GM18502 (cell line): ENCODE measurements at regions not wholly inside any gene's neighbourhood (a gene's known extent, or its start where the extent isn't known, plus 50 kb on each side); places are given as distances from the start of the nearest gene placed in this dataset.

Experiments
- ATAC-seq: cut with Tn5 transposase; IDR thresholded peaks from one replicate; pipeline ENCODE4 v1.9.1; 2021; ENCODE audit warnings: mild to moderate bottlenecking; ENCODE audit not compliant: unreplicated experiment, poor library complexity

DNA sequence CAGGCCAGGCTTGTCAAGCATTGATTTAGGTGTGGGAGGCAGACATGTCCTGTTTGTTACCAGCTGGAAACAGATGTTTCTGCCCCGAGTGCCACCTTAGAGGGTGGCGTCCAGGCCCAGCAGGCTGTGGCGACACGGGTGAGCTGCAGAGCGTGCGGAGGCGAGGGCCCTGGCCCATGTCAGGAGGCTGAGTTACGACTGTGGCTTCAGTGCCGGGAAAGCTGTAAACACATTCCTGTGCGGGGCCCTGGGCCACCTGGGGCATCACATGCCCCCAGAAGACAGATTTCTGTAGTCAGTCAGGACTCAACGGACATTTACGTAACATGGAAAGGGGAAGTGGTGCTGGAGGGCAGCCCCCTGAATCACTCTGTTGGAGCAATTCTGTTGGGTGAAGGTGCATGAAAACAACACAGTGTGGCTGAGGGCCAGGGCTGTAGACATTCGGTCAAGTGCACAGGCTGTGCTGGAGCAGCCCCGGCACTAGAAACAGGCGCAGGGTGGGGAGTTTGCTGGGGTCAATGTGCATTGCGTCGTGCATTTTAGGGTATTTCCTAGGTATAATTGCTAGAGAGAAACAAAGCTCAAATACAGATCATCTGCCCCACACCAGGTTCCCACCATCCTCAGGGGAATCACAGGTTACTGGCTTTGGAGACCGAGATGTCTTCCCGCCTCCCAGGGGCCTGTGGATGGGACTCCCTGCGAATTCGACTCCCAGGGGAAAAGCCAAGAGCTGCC is 291.8 kb downstream of the TMEM121 start:
- ATAC-seq, result no peak

DNA sequence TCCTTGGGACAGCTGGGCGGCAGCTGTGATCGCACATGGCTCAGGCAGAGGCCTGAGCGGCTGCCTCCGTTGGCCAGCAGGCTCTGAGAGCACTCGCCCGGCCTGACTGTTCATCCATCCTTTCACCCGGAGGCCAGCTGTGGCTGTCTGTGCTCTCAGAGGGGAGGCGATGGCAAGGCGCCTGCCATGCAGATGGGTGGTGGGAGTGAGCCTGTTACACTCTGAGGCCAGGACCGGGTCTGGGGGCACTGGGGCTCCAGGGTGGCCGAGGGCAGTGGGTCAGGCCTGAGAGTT is 292.3 kb downstream of the TMEM121 start:
- no peak for ATAC-seq

DNA sequence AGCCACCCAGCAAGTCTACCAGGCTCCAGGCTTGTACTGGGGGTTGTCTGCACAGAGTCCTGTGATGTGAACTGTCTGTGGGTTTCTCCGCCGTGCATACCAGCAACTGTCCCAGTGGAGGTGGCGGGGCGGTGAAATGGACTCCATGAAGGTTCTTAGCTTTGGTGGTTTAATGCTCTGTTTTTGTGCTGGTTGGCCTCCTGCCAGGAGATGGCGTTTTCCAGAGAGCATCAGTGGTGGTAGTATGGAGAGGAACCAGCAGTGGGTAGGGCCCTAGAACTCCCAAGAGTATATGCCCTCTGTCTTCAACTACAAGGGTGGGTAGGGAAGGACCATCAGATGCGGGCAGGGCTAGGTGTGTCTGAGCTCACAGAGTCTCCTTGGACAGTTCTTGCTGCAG is 303.8 kb downstream of the TMEM121 start:
- no peak for ATAC-seq

- ATAC-seq, result no peak
These were observed 309.8 kb downstream of the TMEM121 start for GRCh38 chr14:105836160-105836559.

- ATAC-seq, result no peak
These were observed 310.3 kb downstream of the TMEM121 start for GRCh38 chr14:105836730-105837129.

GRCh38 chr14:105837349-105838063 is 311.1 kb downstream of the TMEM121 start:
- ATAC-seq, result no peak

GRCh38 chr14:105838107-105838506 is 311.7 kb downstream of the TMEM121 start:
- no peak for ATAC-seq

GRCh38 chr14:105838591-105839424 is 312.4 kb downstream of the TMEM121 start:
- ATAC-seq, result no peak

GRCh38 chr14:105839425-105840265 is 313.3 kb downstream of the TMEM121 start:
- ATAC-seq, result no peak

- ATAC-seq, result no peak
These were observed 314.1 kb downstream of the TMEM121 start for GRCh38 chr14:105840266-105841021.

- ATAC-seq, result no peak
These were observed 314.9 kb downstream of the TMEM121 start for GRCh38 chr14:105841022-105842009.

GRCh38 chr14:105842105-105842504 is 315.7 kb downstream of the TMEM121 start:
- no peak for ATAC-seq

DNA sequence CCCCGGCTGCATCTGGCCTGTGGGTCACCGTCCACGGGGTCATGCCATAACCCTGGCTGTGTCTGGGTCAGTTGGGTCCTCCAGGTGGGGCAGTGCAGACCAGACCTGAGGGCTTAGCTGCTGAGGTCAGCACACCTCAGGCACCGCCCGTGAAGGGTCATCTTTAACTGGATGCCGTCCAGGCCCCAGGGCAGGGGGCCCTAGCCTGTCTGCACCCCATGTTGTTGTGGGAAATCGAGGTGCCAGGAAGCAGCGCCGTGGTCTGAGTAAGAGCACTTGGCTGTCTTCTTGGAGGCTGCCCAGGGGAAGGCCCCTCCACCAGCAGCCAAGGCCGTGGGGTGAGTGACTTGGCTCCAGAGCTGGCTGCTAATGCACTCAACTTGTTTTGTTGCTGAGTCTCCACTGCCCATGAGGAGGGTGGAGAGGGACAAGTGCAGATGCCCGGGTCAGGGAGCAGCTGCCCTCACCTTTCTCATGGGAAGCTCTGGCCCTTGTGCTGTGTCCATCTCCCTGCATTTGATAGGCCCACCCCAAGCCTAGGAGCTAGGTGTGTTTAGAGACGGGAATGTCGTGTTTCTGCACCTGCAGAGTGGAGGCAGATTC is 317.2 kb downstream of the TMEM121 start:
- ATAC-seq, result no peak

GRCh38 chr14:105844047-105844630 is 317.8 kb downstream of the TMEM121 start:
- no peak for ATAC-seq

DNA sequence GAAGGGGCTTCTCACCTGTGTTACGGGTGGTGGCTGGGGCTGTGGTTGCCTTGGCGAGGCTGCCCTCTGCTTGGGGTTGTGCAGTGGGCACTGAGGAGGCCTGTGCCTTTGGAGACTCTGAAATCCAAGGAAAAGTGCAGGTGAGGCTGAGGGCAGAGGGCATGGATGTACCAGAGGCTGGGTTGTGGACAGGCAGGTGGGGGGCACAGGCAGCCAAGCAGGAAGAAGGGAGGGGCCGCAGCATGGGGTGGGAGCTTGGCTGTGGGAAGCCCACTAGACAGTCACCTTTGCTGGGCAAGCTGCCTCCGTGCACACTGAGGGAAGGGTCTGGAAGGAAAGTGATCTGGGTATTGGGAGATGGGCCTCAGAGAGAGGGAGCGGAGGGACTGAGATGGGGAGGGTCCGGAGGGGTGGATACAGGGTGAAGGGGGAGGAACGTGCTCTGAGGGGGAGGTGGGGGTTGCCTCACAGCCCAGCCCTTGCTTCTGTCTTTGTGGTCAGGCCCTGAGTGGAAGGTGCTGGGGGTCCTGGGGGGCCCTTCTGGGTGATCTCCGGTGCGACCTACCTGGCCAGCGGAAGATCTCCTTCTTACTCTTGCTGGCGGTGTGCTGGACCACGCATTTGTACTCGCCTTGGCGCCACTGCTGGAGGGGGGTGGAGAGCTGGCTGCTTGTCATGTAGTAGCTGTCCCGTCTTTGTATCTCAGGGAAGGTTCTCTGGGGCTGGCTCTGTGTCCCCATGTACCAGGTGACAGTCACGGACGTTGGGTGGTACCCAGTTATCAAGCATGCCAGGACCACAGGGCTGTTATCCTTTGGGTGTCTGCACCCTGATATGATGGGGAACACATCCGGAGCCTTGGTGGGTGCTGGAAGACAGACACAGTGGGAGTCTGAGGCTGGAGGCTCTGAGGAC is 318.7 kb downstream of the TMEM121 start:
- ATAC-seq, result no peak

- ATAC-seq, result no peak
These were observed 319.4 kb downstream of the TMEM121 start for GRCh38 chr14:105845725-105846309.
